ENCODE measurements at regions not wholly inside any gene's neighbourhood (a gene's known extent, or its start where the extent isn't known, plus 50 kb on each side); places are given as distances from the start of the nearest gene placed in this dataset.

DNA sequence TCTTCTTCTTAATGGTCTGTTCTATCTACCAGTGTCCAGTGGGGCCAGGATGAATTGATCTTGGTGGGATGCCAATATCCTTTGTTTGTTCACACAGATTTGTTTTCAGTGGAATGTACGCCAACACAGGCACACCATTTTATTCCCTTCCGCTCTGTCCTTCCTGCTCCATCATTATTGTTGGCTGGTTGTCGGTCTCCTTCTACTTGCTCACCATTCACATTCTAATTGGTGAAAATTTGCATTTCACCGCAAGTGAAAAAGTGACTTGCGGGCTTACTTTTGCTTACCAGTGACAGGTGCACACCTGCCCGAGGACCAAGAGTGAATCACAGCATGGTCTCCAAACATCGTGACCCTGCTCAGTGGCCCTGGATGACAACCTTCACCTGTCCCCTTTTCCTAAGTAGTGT is 148.3 kb downstream of the NOC3L start:
- TF ChIP-seq CTCF (IDR thresholded peaks at IDR 0.05; ENCODE audit: insufficient read depth, low read length, poor library complexity, severe bottlenecking) = no peak
- Histone ChIP-seq H3K27me3 (ENCODE audit: control insufficient read depth, insufficient read depth, low read length) (no peaks in the 10 kb centered on the region), H3K4me3 (ENCODE audit: low read depth, low read length) (no peak overlapping the region), H3K36me3 (ENCODE audit: control insufficient read depth, insufficient read depth, low read length) (no peaks in the 10 kb centered on the region)
- no peak for DNase-seq (ENCODE audit: low read depth)

- Histone ChIP-seq H3K36me3 (ENCODE audit: control insufficient read depth, insufficient read depth, low read length) (no peaks in the 10 kb centered on the region), H3K27me3 (ENCODE audit: control insufficient read depth, insufficient read depth, low read length) (no peaks in the 10 kb centered on the region)
These were observed 146.5 kb downstream of the NOC3L start for GRCh38 chr10:94216201-94216600.

DNA sequence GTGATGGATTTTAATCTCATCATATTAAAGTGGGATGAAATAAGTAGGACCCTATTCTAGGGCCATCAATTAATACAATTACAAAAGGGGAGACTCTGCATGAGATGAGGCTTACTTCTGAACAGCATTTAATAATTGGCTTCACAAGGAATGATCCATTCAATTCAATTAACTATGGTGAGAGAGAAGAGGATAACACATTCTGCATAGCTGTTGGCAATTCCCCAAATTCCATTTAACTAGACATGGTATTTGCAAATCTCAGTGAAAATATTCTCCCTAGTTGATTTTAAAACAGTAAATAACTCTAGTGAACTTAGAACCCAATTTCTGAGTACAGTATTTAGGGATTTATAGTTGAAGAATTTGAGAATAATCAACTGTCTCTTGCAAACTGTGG is 145.3 kb downstream of the NOC3L start:
- TF ChIP-seq CTCF (IDR thresholded peaks at IDR 0.05; ENCODE audit: insufficient read depth, low read length, poor library complexity, severe bottlenecking) = no peak
- no peaks in the 10 kb centered on the region for H3K36me3 ChIP-seq (ENCODE audit: control insufficient read depth, insufficient read depth, low read length)
- H3K4me3 ChIP-seq (ENCODE audit: low read depth, low read length) = no peak overlapping the region
- DNase-seq (ENCODE audit: low read depth) = no peak
- H3K27me3 ChIP-seq (ENCODE audit: control insufficient read depth, insufficient read depth, low read length) = no peaks in the 10 kb centered on the region

More at GRCh38 chr10:94216201-94216600, 146.5 kb downstream of the NOC3L start:
- H3K4me3 ChIP-seq (ENCODE audit: low read depth, low read length) = no peak overlapping the region
- no peak for TF ChIP-seq CTCF (IDR thresholded peaks at IDR 0.05; ENCODE audit: insufficient read depth, low read length, poor library complexity, severe bottlenecking)
- DNase-seq (ENCODE audit: low read depth) = no peak

GRCh38 chr10:94218493-94219183 is 144.1 kb downstream of the NOC3L start:
- Histone ChIP-seq H3K4me3 (ENCODE audit: low read depth, low read length) (no peak overlapping the region), H3K36me3 (ENCODE audit: control insufficient read depth, insufficient read depth, low read length) (no peaks in the 10 kb centered on the region), H3K27me3 (ENCODE audit: control insufficient read depth, insufficient read depth, low read length) (no peaks in the 10 kb centered on the region)
- no peak for TF ChIP-seq CTCF (IDR thresholded peaks at IDR 0.05; ENCODE audit: insufficient read depth, low read length, poor library complexity, severe bottlenecking)
- no peak for DNase-seq (ENCODE audit: low read depth)

DNA sequence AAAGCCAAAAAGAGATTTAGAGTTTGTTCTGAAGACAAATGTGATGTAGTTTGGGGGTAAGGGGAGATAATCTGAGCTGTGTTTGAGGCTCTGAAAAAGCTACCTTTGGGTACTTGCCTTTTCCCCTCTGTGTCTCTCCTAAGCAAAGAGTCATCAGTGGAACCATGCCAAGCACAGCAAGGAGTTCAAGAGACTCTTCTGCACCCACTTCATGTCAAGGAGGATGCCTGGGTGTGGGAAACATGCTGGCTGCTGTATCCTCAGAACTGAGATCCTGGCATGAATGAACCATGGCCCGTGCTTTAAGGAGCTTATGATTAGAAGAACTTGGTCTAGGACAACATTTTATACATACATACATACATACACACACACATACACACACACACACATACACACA is 142.9 kb downstream of the NOC3L start:
- DNase-seq (ENCODE audit: low read depth) = no peak
- no peaks in the 10 kb centered on the region for H3K27me3 ChIP-seq (ENCODE audit: control insufficient read depth, insufficient read depth, low read length)
- TF ChIP-seq CTCF (IDR thresholded peaks at IDR 0.05; ENCODE audit: insufficient read depth, low read length, poor library complexity, severe bottlenecking) = no peak
- no peak overlapping the region for H3K4me3 ChIP-seq (ENCODE audit: low read depth, low read length)
- H3K36me3 ChIP-seq (ENCODE audit: control insufficient read depth, insufficient read depth, low read length) = no peaks in the 10 kb centered on the region

DNA sequence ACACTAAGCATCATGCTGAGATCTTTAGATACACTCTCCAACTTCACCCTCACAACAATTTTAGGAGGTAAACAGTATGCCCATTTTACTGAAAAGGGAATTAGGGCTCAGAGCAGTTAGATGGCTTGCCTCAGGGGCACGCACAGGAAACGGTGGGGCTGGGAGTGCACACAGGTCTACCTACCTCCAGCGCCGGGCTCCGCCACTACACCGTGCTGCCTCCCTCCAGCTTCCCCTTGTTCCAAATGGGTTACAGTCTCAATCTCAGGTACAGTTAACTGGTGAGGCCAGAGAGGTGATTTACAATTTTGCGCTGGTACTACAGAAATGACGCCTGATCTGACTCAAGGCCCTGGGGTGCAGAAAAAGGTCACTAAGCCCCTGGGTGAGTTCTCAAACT is 142.0 kb downstream of the NOC3L start:
- no peak for DNase-seq (ENCODE audit: low read depth)
- Histone ChIP-seq H3K27me3 (ENCODE audit: control insufficient read depth, insufficient read depth, low read length) (no peaks in the 10 kb centered on the region), H3K4me3 (ENCODE audit: low read depth, low read length) (no peak overlapping the region), H3K36me3 (ENCODE audit: control insufficient read depth, insufficient read depth, low read length) (no peaks in the 10 kb centered on the region)
- TF ChIP-seq CTCF (IDR thresholded peaks at IDR 0.05; ENCODE audit: insufficient read depth, low read length, poor library complexity, severe bottlenecking) = no peak
